Chondrocyte (in vitro differentiated cells): ENCODE measurements at regions not wholly inside any gene's neighbourhood (a gene's known extent, or its start where the extent isn't known, plus 50 kb on each side); places are given as distances from the start of the nearest gene placed in this dataset.
A peak's percentile ranks its signal among the peaks of the same experiment; 100 is the strongest.

ENCODE experiments used
- DNase-seq: peaks from one replicate; pipeline ENCODE4 v3.0.0; 2021; ENCODE audit warnings: mixed read lengths, low spot score
- H3K27ac Mint-ChIP-seq: one replicate; pipeline ENCODE4 v1.8.0; 2021; ENCODE audit warnings: mild to moderate bottlenecking, moderate library complexity, mixed read lengths; ENCODE audit not compliant: unreplicated experiment
- H3K27me3 Mint-ChIP-seq: 2 replicates; pipeline ENCODE4 v1.8.0; 2021; ENCODE audit warnings: low read depth, mixed read lengths
- H3K36me3 Mint-ChIP-seq: 2 replicates; pipeline ENCODE4 v1.8.0; 2021; ENCODE audit warnings: low read depth, mixed read lengths
- H3K4me1 Mint-ChIP-seq: 2 replicates; pipeline ENCODE4 v1.8.0; 2021; ENCODE audit warnings: low read depth, mild to moderate bottlenecking, mixed read lengths
- H3K4me3 Mint-ChIP-seq: one replicate; pipeline ENCODE4 v1.8.0; 2021; ENCODE audit warnings: mild to moderate bottlenecking, moderate library complexity, mixed read lengths; ENCODE audit not compliant: unreplicated experiment
- H3K9me3 Mint-ChIP-seq: 2 replicates; pipeline ENCODE4 v1.8.0; 2021; ENCODE audit warnings: low read depth, mixed read lengths
- TF ChIP-seq, protein P1 (sequence below): fragments of 200-600 bp; sonication (generic); IDR thresholded peaks from 2 replicates; pipeline ENCODE4 v1.5.0; 2021; ENCODE audit warnings: antibody characterized with exemption, mild to moderate bottlenecking, moderate library complexity

- Mint-ChIP-seq H3K9me3 (no peaks in the 10 kb centered on the region), H3K36me3 (no peaks in the 10 kb centered on the region), H3K27ac (no peak overlapping the region), H3K4me3 (no peak overlapping the region), H3K27me3 (peaks cover under 1% of the 10 kb centered on the region), H3K4me1 (no peaks in the 10 kb centered on the region)
- TF ChIP-seq, protein P1, sequence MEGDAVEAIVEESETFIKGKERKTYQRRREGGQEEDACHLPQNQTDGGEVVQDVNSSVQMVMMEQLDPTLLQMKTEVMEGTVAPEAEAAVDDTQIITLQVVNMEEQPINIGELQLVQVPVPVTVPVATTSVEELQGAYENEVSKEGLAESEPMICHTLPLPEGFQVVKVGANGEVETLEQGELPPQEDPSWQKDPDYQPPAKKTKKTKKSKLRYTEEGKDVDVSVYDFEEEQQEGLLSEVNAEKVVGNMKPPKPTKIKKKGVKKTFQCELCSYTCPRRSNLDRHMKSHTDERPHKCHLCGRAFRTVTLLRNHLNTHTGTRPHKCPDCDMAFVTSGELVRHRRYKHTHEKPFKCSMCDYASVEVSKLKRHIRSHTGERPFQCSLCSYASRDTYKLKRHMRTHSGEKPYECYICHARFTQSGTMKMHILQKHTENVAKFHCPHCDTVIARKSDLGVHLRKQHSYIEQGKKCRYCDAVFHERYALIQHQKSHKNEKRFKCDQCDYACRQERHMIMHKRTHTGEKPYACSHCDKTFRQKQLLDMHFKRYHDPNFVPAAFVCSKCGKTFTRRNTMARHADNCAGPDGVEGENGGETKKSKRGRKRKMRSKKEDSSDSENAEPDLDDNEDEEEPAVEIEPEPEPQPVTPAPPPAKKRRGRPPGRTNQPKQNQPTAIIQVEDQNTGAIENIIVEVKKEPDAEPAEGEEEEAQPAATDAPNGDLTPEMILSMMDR: no peak
- no peak for DNase-seq
Observed at GRCh38 chr13:78915015-78915414, 256.1 kb upstream of the OBI1 start.

GRCh38 chr13:78913656-78914055 lies 254.7 kb upstream of the OBI1 start:
- H3K9me3 Mint-ChIP-seq: no peaks in the 10 kb centered on the region
- H3K27ac Mint-ChIP-seq: peak overlapping the region; percentile 13
- no peaks in the 10 kb centered on the region for H3K36me3 Mint-ChIP-seq
- DNase-seq: no peak
- TF ChIP-seq, protein P1: no peak
- H3K27me3 Mint-ChIP-seq: no peaks in the 10 kb centered on the region
- no peaks in the 10 kb centered on the region for H3K4me1 Mint-ChIP-seq
- H3K4me3 Mint-ChIP-seq: no peak overlapping the region

GRCh38 chr13:78910147-78910546 lies 251.2 kb upstream of the OBI1 start:
- Mint-ChIP-seq H3K27me3 (no peaks in the 10 kb centered on the region), H3K36me3 (no peaks in the 10 kb centered on the region), H3K27ac (no peak overlapping the region), H3K9me3 (no peaks in the 10 kb centered on the region), H3K4me3 (no peak overlapping the region), H3K4me1 (no peaks in the 10 kb centered on the region)
- no peak for DNase-seq
- TF ChIP-seq, protein P1: no peak

GRCh38 chr13:78909276-78909675 lies 250.3 kb upstream of the OBI1 start:
- no peak for DNase-seq
- no peaks in the 10 kb centered on the region for H3K27me3 Mint-ChIP-seq
- TF ChIP-seq, protein P1: no peak
- H3K27ac Mint-ChIP-seq: no peak overlapping the region
- H3K36me3 Mint-ChIP-seq: no peaks in the 10 kb centered on the region
- H3K4me3 Mint-ChIP-seq: no peak overlapping the region
- no peaks in the 10 kb centered on the region for H3K9me3 Mint-ChIP-seq
- H3K4me1 Mint-ChIP-seq: no peaks in the 10 kb centered on the region

DNA sequence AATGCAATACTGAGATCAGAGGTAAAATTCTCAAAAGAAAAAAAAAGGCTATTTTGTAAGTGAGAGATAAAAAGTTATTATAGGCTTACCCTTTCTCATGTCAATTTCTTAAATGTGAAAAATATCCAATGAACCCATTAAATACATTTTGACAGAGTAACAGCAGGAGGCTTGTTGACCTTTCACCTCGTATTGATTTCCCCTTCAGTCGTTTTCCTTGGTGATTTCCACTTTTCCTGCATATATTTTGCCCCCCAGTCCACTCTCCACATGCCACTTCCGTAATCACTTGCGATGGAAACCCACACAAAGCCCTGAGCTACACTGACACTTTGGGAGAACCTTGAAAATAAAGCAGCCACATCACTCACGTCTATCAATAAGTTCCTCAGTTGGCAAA lies 248.1 kb upstream of the OBI1 start:
- Mint-ChIP-seq H3K4me1 (no peaks in the 10 kb centered on the region), H3K36me3 (no peaks in the 10 kb centered on the region), H3K27me3 (no peaks in the 10 kb centered on the region), H3K9me3 (no peaks in the 10 kb centered on the region), H3K4me3 (no peak overlapping the region), H3K27ac (no peak overlapping the region)
- DNase-seq: no peak
- TF ChIP-seq, protein P1: no peak
